Stimulated activated effector memory CD8-positive, alpha-beta T cell treated with anti-CD3 and anti-CD28 coated beads, Interleukin-12 subunit alpha, Interleukin-12 subunit beta, amount 100 ng/mL, for 72 hours (primary cell): ENCODE measurements at regions not wholly inside any gene's neighbourhood (a gene's known extent, or its start where the extent isn't known, plus 50 kb on each side); places are given as distances from the start of the nearest gene placed in this dataset.
"Not testable (repeated sequence)": the region's sequence is repeated elsewhere in the genome, so short reads cannot be mapped to it uniquely, and the experiment has no call there.

Source experiments
- ATAC-seq: fragments of 150-1000 bp; cut with Tn5 transposase; 2 replicates; pipeline ENCODE4 v1.10.0; 2021
- DNase-seq, 2 donors: peaks; one replicate each; pipeline ENCODE4 v3.0.0; 2021 to 2022; ENCODE audit warnings: low spot score in 2 of 2
- H3K27ac Mint-ChIP-seq: one replicate; pipeline ENCODE4 v1.8.0; 2022; ENCODE audit warnings: mild to moderate bottlenecking, mixed read lengths
- H3K36me3 Mint-ChIP-seq: one replicate; pipeline ENCODE4 v1.8.0; 2022; ENCODE audit warnings: mild to moderate bottlenecking, mixed read lengths
- H3K4me1 Mint-ChIP-seq: one replicate; pipeline ENCODE4 v1.8.0; 2022; ENCODE audit warnings: mixed read lengths
- H3K4me3 Mint-ChIP-seq: one replicate; pipeline ENCODE4 v1.8.0; 2022; ENCODE audit warnings: mild to moderate bottlenecking, mixed read lengths
- H3K9me3 Mint-ChIP-seq: one replicate; pipeline ENCODE4 v1.8.0; 2022; ENCODE audit warnings: mixed read lengths

DNA sequence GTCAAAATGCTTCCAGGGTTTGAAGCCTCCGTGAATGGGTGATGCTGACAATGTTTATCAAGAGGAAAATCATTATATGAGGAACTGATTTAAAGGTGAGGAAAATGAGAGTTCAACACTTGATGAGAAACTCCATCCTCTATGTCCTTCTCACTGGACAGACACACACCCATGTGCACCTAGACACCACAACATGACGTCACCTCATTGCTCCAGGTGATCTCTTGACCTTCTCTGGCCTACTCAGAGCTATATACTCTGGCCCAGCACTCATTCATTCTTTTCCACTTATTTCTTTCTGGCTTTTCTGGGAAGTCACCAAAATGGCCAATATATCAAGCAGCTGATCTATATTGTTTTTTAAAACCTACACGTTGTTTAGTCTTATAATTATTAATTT is 778.7 kb upstream of the PCDH20 start:
- H3K36me3 Mint-ChIP-seq, result no peaks in the 10 kb centered on the region
- H3K4me1 Mint-ChIP-seq, result no peaks in the 10 kb centered on the region
- H3K4me3 Mint-ChIP-seq, result no peak overlapping the region
- H3K9me3 Mint-ChIP-seq, result peaks cover 11% of the 10 kb centered on the region
- DNase-seq (no peak), ATAC-seq (no peak)
- no peak overlapping the region for H3K27ac Mint-ChIP-seq

DNA sequence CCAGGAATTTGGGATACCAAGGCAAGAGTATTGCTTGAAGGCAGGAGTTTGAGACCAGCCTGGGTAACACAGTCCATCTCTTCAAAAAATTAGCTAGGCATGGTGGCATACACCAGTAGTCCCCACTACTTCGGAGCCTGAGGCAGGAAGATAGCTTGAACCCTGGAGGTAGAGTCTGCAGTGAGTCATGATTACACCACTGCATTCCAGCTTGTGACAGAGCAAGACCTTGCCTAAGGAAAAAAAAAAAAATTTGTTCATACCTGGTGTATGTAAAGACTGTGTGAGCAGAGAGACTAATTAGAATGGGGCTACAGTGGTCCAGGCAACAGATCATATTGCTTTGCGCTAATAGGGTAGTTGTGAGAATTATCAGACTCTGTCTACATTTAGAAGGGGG is 778.3 kb upstream of the PCDH20 start:
- no peaks in the 10 kb centered on the region for H3K4me1 Mint-ChIP-seq
- DNase-seq (no peak), ATAC-seq (peak; percentile 32)
- H3K4me3 Mint-ChIP-seq, result no peak overlapping the region
- no peak overlapping the region for H3K27ac Mint-ChIP-seq
- H3K36me3 Mint-ChIP-seq, result no peaks in the 10 kb centered on the region
- peaks cover 12% of the 10 kb centered on the region for H3K9me3 Mint-ChIP-seq

DNA sequence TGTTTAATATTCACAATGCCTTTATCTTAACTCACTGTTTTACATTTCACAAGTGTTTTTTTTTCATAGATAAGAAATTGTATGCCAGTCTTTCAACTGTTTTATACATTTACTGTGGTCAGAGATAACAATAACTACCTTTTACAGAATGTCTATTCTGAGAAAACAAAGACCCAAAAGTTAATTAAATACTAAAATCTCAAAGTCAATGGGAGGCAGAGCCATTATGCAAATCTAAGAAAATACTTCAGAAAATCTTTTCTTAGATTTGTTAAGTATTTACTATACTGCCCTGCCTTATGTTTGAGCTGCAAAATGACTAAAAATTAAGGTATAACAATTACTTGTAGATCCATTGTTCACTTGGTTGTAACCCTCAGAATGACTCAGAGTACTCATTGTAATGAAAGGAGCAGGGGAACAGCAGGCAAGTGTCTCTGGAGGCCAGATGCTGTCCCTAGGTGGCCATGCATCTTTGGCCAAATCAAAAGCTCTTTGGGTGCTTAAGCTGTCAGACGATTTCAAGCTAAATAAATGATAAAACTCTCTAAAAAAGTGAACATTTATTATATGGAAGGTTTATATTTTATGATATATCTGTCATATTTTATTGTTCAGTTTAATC is 770.1 kb upstream of the PCDH20 start:
- Mint-ChIP-seq H3K9me3 (peaks cover 9% of the 10 kb centered on the region), H3K4me3 (no peak overlapping the region), H3K36me3 (no peaks in the 10 kb centered on the region), H3K4me1 (no peaks in the 10 kb centered on the region), H3K27ac (no peak overlapping the region)
- DNase-seq (no peak), ATAC-seq (no peak)

DNA sequence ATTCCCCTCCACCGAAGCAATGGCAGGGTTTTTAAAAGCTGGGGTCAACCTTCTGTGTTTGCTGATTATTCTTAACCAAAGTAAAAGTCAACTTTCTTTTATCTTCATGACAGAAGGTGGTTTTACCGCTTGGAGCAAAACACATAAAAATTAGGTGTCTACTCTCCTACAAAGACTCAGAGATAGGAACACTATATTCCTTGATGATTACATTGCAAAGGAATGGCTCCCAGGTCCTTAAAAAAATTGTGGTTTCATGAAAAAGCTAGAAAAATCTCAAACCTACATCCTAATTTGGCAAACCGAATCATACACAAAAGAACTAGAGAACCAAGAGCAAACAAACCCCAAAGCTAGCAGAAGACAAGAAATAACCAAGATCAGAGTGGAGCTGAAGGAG is 760.4 kb upstream of the PCDH20 start:
- H3K4me1 Mint-ChIP-seq, result no peaks in the 10 kb centered on the region
- H3K4me3 Mint-ChIP-seq, result no peak overlapping the region
- H3K27ac Mint-ChIP-seq, result no peak overlapping the region
- H3K9me3 Mint-ChIP-seq, result peaks cover 20% of the 10 kb centered on the region
- no peaks in the 10 kb centered on the region for H3K36me3 Mint-ChIP-seq
- DNase-seq, result no peak
- ATAC-seq, result no peak

DNA sequence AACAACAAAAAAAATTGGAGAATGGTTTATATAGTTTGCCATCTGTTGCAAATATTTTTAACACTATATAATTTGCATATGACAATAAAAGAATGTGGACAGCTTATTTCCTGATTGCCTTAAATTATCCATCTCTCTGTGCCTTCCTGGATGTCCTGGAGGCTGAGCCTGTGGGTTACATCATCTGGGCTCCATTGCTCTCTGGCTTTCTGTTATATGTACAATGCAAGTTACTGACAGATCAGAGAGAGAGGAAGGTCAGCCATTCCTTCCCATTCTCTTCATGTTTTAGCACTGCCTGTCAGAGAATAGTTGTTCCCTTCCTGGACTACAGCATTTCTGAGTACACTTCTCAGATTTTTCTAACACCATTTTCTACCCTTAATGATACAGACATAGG is 758.3 kb upstream of the PCDH20 start:
- no peaks in the 10 kb centered on the region for H3K4me1 Mint-ChIP-seq
- H3K9me3 Mint-ChIP-seq, result peaks cover 17% of the 10 kb centered on the region
- no peak overlapping the region for H3K4me3 Mint-ChIP-seq
- no peak overlapping the region for H3K27ac Mint-ChIP-seq
- no peaks in the 10 kb centered on the region for H3K36me3 Mint-ChIP-seq
- DNase-seq (no peak), ATAC-seq (no peak)

DNA sequence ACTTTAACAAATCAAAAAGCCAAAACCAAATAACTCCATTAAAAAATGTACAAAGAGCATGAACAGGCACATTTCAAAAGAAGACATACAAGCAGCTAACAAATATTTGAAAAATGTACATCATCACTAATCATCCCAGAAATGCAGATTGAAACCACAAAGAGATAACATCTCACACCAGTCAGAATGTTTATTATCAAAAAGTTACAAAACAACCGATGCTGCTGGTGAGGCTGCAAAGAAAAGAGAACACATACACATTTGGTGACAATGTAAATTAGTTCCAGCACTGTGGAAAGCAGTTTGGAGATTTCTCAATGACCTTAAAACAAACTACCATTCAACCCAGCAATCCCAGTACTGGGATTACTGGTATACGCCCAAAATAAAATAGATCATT is 756.0 kb upstream of the PCDH20 start:
- H3K27ac Mint-ChIP-seq, result no peak overlapping the region

DNA sequence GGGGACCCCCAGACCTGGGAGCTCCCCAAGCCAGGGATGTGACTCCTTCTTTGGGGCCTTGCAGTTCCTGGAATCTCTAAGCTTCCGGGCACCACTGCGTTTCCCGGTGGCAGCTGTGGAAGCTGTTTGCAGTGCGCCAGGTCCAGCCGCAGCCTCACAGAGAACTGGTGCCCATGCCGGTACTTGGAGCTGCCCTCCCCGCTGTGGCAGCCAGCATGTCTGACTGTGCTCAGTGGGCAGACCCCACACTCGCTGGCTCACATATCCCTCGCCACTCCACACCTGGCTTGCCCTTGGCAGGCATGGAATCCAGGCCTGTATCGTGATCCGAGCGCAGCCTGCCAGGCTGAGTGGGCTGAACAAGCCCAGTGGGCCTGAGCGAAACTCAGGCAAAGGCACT is 753.2 kb upstream of the PCDH20 start:
- H3K27ac Mint-ChIP-seq, result no peak overlapping the region
- no peaks in the 10 kb centered on the region for H3K4me1 Mint-ChIP-seq
- no peak for DNase-seq
- no peak overlapping the region for H3K4me3 Mint-ChIP-seq
- no peaks in the 10 kb centered on the region for H3K36me3 Mint-ChIP-seq
- no peak for ATAC-seq
- peaks cover 6% of the 10 kb centered on the region for H3K9me3 Mint-ChIP-seq

More for the DNA sequence above, 756.0 kb upstream of the PCDH20 start:
- no peaks in the 10 kb centered on the region for H3K4me1 Mint-ChIP-seq
- DNase-seq, result no peak
- ATAC-seq, result no peak
- no peak overlapping the region for H3K4me3 Mint-ChIP-seq
- H3K9me3 Mint-ChIP-seq, result peaks cover 12% of the 10 kb centered on the region
- no peaks in the 10 kb centered on the region for H3K36me3 Mint-ChIP-seq

DNA sequence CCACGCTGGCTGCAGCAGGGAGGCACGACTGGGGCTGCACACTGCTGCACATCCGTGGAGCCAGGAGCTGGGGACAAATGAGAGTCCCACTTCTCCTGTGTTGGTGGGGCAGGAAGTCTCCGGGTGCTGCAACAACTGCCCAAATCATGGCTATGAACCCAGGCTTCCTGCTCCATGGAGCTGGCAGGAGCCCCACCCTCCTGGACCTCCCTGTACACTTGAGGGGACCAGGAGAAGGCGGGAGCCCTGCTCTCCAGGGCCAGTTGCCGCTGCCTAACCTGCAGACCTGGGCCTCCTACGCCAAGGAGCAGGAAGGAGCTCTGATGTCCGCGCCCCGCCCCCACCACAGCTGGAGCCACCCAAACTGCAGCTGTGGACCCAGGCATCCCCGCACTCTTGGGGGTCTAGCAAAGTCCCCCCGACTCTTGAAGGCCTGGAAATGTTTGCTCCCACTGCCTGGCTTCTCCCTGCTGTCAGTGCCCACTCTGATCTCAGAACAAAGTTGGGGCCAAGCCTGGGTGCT is 752.1 kb upstream of the PCDH20 start:
- no peak overlapping the region for H3K27ac Mint-ChIP-seq
- no peak for ATAC-seq
- H3K9me3 Mint-ChIP-seq, result peaks cover 9% of the 10 kb centered on the region
- DNase-seq, result no peak
- no peaks in the 10 kb centered on the region for H3K36me3 Mint-ChIP-seq
- no peaks in the 10 kb centered on the region for H3K4me1 Mint-ChIP-seq
- H3K4me3 Mint-ChIP-seq, result no peak overlapping the region

DNA sequence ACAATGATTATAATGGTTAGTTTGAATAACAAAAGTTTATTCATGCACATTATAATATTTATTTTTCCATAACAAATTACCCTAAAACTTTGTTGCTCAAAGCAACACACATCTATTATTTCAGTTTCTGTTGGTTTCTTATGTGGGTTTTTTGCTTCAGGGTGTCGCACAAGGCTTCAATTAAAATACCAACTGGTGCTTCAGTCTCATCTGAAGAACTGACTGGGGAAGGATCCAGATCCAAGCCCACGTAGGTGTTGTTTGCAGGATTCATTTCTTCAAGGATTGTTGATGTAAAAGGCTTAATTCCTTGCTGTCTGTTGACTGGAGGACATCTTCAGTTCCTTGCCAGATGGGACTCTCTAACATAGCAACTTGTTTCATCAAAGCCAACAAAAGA is 747.2 kb upstream of the PCDH20 start:
- H3K9me3 Mint-ChIP-seq, result peaks cover 5% of the 10 kb centered on the region
- no peaks in the 10 kb centered on the region for H3K4me1 Mint-ChIP-seq
- DNase-seq, result no peak
- no peak overlapping the region for H3K27ac Mint-ChIP-seq
- H3K4me3 Mint-ChIP-seq, result no peak overlapping the region
- no peaks in the 10 kb centered on the region for H3K36me3 Mint-ChIP-seq
- no peak for ATAC-seq

DNA sequence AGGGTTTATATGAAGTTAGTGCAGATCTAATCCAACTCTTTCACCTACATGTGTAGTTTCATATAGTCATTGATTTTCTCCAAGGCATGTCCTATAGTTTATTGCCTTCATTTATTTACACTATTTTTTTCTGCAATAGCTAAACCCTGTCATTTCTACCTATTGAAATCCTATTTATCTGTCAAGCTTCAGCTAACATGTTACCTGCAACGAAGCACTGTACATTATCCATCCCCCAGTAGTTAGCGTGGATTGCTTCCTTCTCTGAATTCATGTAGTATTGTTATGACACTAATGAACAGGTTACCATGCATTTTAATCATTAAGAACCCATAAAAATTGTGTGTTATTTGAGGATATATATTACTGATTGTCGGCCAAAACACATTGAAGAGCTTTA is 742.9 kb upstream of the PCDH20 start:
- no peaks in the 10 kb centered on the region for H3K4me1 Mint-ChIP-seq
- H3K4me3 Mint-ChIP-seq, result no peak overlapping the region
- peaks cover 13% of the 10 kb centered on the region for H3K9me3 Mint-ChIP-seq
- DNase-seq (no peak), ATAC-seq (no peak)
- no peaks in the 10 kb centered on the region for H3K36me3 Mint-ChIP-seq
- H3K27ac Mint-ChIP-seq, result no peak overlapping the region

DNA sequence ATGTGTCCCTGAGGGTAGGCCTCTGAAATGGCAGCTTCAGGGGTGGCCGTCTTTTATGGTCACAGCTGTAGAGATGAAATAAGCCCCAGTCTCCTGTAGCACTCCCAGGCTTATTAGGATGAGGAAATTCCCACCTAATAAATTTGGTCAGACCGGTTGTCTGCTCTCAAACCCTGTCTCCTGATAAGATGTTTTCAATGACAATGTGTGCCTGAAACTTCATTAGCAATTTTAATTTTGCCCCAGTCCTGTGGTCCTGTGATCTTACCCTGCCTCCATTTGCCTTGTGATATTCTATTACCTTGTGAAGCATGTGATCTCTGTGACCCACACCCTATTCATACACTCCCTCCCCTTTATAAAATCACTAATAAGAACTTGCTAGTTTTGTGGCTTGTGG is 736.1 kb upstream of the PCDH20 start:
- not testable (repeated sequence) for H3K4me1 Mint-ChIP-seq, H3K4me3 Mint-ChIP-seq, DNase-seq, ATAC-seq, H3K27ac Mint-ChIP-seq, H3K36me3 Mint-ChIP-seq, H3K9me3 Mint-ChIP-seq

DNA sequence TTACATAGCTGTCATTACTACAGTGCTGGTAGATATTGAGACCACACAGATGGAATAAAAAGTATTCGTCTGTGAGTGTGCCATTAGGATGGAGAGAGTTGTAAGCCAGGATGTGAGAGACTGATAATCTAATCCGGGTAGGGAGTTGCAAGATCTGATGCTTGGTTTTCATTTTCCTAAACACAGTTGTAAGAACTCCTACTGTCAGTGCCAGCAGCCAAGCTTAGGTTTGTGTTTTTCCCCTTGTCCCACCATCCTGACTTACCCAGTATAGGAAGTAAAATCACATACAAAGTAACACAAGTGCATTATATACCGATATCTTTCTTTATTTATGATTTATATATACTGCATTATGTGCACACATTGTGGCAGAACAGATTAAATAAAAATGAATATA is 726.4 kb upstream of the PCDH20 start:
- H3K4me1 Mint-ChIP-seq, result no peaks in the 10 kb centered on the region
- no peaks in the 10 kb centered on the region for H3K36me3 Mint-ChIP-seq
- H3K4me3 Mint-ChIP-seq, result no peak overlapping the region
- no peak for DNase-seq
- no peak for ATAC-seq
- H3K27ac Mint-ChIP-seq, result no peak overlapping the region
- peaks cover 10% of the 10 kb centered on the region for H3K9me3 Mint-ChIP-seq

DNA sequence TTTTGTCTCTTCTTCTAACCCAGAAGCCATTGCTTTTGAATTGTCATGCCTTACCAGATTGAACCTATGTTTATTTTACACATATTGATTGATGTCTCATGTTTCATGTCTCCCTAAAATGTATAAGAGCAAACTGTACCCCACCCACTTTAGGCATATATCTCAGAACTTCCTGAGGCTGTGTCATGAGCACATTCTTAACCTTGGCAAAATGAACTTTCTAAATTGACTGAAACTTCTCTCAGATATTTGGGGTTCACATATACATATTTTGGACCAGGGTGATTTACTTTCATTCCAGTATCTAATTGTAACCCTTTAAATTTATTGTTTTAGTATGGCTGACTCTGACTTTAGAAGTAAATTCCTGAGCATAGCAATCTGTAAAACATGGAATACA is 723.9 kb upstream of the PCDH20 start:
- Mint-ChIP-seq H3K4me3 (no peak overlapping the region), H3K4me1 (no peaks in the 10 kb centered on the region), H3K36me3 (no peaks in the 10 kb centered on the region), H3K27ac (no peak overlapping the region), H3K9me3 (peaks cover 4% of the 10 kb centered on the region)
- ATAC-seq (no peak), DNase-seq (no peak)

DNA sequence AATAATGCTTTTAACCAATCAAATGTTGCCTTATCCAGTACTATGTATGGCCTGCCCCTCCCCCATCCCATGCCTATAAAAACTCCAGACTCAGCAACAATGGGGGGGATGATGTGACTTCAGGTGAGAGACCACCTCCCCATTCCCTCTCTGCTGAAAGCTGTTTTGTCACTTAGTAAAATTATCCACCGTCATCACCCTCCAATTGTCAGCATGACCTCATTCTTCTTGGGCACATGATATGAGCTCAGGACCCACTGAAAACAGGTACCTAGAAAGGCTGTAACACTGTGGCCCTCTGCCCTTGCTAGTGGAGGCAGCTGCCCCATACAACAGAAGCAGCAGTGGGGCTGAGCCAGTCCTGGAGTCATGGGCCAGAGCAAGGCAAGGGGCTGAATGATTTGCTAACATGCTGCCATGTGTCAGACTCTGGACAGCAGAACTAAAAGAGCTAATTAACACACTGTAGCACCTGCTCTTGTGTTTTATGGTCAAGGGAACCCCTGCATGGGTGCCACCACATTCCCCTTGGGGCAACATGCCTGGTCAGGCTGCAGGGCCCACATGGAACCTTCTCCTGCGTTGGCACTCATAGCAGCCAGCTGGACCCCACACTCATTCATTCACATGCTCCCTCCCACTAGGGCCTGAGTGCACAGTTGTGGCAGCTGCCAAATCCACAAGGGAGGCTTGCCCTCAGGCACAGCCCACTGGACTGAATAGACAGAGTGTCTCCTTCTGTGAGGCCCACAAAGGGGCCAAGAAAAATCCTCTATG is 722.2 kb upstream of the PCDH20 start:
- no peaks in the 10 kb centered on the region for H3K4me1 Mint-ChIP-seq
- H3K27ac Mint-ChIP-seq, result no peak overlapping the region
- H3K36me3 Mint-ChIP-seq, result no peaks in the 10 kb centered on the region
- no peak for DNase-seq
- ATAC-seq, result no peak
- no peak overlapping the region for H3K4me3 Mint-ChIP-seq
- peaks cover 5% of the 10 kb centered on the region for H3K9me3 Mint-ChIP-seq

DNA sequence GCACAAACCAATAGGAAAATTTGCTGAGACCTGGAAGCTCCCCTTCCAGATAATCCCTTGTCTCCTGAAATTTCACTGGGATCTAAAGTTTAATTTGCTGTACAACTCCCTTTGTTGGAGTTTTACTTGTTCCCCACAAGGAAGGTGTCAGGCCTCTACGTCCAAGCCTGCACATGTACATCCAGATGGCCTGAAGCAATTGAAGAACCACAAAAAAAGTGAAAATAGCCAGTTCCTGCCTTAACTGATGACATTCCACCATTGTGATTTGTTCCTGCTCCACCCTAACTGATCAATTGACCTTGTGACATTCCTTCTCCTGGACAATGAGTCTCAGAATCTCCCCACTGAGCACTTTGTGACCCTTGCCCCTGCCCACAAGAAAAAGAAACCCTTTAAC is 716.0 kb upstream of the PCDH20 start:
- no peak overlapping the region for H3K4me3 Mint-ChIP-seq
- H3K36me3 Mint-ChIP-seq, result no peaks in the 10 kb centered on the region
- DNase-seq (no peak), ATAC-seq (no peak)
- no peak overlapping the region for H3K27ac Mint-ChIP-seq
- no peaks in the 10 kb centered on the region for H3K4me1 Mint-ChIP-seq
- H3K9me3 Mint-ChIP-seq, result peaks cover 13% of the 10 kb centered on the region
